ENCODE measurements at regions not wholly inside any gene's neighbourhood (a gene's known extent, or its start where the extent isn't known, plus 50 kb on each side); places are given as distances from the start of the nearest gene placed in this dataset.

DNA sequence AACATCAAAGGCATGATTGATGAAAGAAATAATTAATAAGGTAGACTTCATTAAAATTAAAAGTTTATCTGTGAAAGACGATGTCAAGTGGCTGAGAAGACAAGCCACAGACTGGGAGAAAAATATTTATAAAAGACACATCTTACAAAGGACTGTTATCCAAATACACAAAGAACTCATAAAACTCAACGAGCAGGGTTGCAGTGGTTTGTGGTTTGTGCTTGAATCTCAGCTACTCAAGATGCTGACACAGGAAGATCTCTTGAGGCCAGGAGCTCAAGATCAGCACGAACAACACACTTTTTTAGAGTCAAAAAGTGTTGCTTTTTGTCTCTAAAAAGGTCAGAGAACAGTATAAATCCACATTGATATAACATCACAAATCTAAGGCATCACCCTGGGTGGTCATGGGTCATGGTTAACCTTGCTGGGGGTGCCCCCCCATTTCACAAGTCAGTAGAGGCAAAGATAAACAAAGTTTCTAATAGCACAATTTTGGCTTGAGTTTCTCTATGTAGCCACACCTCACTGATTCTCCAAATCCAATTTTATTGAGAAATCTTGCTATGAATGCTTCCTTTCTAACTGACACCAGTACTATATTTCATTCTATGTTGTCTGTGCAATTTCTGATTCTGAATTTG lies 342.9 kb upstream of the RPS23 start:
- Histone ChIP-seq H3K4me3 (ENCODE audit: low read depth, low read length) (no peak overlapping the region), H3K27me3 (ENCODE audit: insufficient read depth, low read depth, severe bottlenecking) (no peaks in the 10 kb centered on the region), H3K27ac (no peak overlapping the region), H3K36me3 (no peaks in the 10 kb centered on the region), H3K9me3 (ENCODE audit: severe bottlenecking) (no peaks in the 10 kb centered on the region)
- no peak for DNase-seq
- TF ChIP-seq, protein P1, sequence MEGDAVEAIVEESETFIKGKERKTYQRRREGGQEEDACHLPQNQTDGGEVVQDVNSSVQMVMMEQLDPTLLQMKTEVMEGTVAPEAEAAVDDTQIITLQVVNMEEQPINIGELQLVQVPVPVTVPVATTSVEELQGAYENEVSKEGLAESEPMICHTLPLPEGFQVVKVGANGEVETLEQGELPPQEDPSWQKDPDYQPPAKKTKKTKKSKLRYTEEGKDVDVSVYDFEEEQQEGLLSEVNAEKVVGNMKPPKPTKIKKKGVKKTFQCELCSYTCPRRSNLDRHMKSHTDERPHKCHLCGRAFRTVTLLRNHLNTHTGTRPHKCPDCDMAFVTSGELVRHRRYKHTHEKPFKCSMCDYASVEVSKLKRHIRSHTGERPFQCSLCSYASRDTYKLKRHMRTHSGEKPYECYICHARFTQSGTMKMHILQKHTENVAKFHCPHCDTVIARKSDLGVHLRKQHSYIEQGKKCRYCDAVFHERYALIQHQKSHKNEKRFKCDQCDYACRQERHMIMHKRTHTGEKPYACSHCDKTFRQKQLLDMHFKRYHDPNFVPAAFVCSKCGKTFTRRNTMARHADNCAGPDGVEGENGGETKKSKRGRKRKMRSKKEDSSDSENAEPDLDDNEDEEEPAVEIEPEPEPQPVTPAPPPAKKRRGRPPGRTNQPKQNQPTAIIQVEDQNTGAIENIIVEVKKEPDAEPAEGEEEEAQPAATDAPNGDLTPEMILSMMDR (IDR thresholded peaks at IDR 0.05; ENCODE audit: low read depth, low read length): no peak

DNA sequence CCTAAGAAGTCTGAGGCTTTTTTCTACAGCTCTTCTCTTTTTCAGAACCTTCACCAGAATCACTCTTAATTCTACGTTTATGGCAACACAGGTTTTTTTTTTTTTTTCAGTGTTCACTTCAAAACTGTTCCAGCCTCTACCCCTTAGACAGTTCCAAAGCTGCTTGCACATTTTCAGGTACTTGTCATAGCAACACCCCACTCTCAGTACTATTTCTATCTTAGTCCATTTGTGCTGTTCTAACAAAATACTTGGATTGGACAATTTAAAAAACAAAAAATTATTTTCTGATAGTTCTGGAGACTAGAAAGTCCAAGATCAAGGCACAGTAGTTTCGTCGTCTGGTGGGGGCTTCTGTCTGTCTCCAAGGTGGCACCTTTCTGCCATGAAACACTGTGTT lies 340.9 kb upstream of the RPS23 start:
- Histone ChIP-seq H3K9me3 (ENCODE audit: severe bottlenecking) (no peaks in the 10 kb centered on the region), H3K4me3 (ENCODE audit: low read depth, low read length) (no peak overlapping the region)
- TF ChIP-seq, protein P1 (IDR thresholded peaks at IDR 0.05; ENCODE audit: low read depth, low read length): no peak

GRCh38 chr5:82614706-82615105 lies 336.6 kb upstream of the RPS23 start:
- H3K9me3 ChIP-seq (ENCODE audit: severe bottlenecking): no peaks in the 10 kb centered on the region
- H3K4me3 ChIP-seq (ENCODE audit: low read depth, low read length): no peak overlapping the region
- TF ChIP-seq, protein P1 (IDR thresholded peaks at IDR 0.05; ENCODE audit: low read depth, low read length): no peak
- H3K27ac ChIP-seq: no peak overlapping the region
- no peaks in the 10 kb centered on the region for H3K27me3 ChIP-seq (ENCODE audit: insufficient read depth, low read depth, severe bottlenecking)
- no peak for DNase-seq
- no peaks in the 10 kb centered on the region for H3K36me3 ChIP-seq

More for the DNA sequence above, 340.9 kb upstream of the RPS23 start:
- Histone ChIP-seq H3K27me3 (ENCODE audit: insufficient read depth, low read depth, severe bottlenecking) (no peaks in the 10 kb centered on the region), H3K36me3 (no peaks in the 10 kb centered on the region), H3K27ac (no peak overlapping the region)
- DNase-seq: no peak

DNA sequence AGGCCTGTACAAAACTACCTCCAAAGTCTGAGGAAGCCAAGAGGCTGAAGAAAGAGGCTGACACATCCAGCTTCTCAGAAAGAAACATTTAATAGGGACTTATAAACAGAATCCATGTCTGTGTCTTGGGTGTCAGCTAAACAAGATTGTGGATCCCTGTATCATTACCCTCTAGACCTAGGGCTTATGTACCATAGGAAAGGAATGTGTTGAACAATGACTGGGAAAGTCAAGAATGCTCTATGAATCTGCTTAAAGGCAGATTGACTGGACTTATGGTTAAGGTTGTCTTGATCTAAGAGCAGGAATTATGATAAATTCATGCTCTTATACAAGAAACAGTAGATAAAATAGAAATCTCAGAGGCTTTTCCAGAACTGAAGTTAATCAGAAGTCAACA lies 335.7 kb upstream of the RPS23 start:
- H3K4me3 ChIP-seq (ENCODE audit: low read depth, low read length): no peak overlapping the region
- H3K27ac ChIP-seq: no peak overlapping the region
- H3K27me3 ChIP-seq (ENCODE audit: insufficient read depth, low read depth, severe bottlenecking): no peaks in the 10 kb centered on the region
- TF ChIP-seq, protein P1 (IDR thresholded peaks at IDR 0.05; ENCODE audit: low read depth, low read length): no peak
- no peaks in the 10 kb centered on the region for H3K9me3 ChIP-seq (ENCODE audit: severe bottlenecking)
- no peaks in the 10 kb centered on the region for H3K36me3 ChIP-seq
- DNase-seq: no peak

DNA sequence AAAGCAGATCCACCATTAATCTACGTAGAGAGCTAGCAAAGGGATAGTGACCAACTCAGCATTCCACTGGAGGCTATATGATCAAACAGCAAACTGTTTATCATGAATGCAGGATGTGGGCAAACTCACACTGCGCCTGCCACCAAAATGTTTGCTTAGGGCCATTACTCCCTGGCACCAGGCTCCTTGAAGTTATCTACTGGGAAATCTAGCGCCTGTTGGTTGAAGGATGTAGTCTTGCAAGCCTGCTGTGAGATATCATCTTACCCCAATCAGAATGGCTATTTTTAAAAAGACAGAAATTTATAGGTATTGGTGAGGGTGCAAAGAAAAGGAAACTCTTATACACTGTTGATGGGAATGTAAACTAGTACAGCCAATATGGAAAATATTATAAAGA lies 332.5 kb upstream of the RPS23 start:
- Histone ChIP-seq H3K27me3 (ENCODE audit: insufficient read depth, low read depth, severe bottlenecking) (no peaks in the 10 kb centered on the region), H3K4me3 (ENCODE audit: low read depth, low read length) (no peak overlapping the region), H3K9me3 (ENCODE audit: severe bottlenecking) (no peaks in the 10 kb centered on the region), H3K36me3 (no peaks in the 10 kb centered on the region), H3K27ac (no peak overlapping the region)
- DNase-seq: no peak
- TF ChIP-seq, protein P1 (IDR thresholded peaks at IDR 0.05; ENCODE audit: low read depth, low read length): no peak

GRCh38 chr5:82605441-82605973 lies 327.4 kb upstream of the RPS23 start:
- Histone ChIP-seq H3K27me3 (ENCODE audit: insufficient read depth, low read depth, severe bottlenecking) (no peaks in the 10 kb centered on the region), H3K27ac (no peak overlapping the region), H3K9me3 (ENCODE audit: severe bottlenecking) (no peaks in the 10 kb centered on the region), H3K4me3 (ENCODE audit: low read depth, low read length) (no peak overlapping the region), H3K36me3 (no peaks in the 10 kb centered on the region)
- TF ChIP-seq, protein P1 (IDR thresholded peaks at IDR 0.05; ENCODE audit: low read depth, low read length): no peak
- DNase-seq: no peak

All from WERI-Rb-1 (cell line).